Glomerular visceral epithelial cell (primary cell): ENCODE measurements at regions not wholly inside any gene's neighbourhood (a gene's known extent, or its start where the extent isn't known, plus 50 kb on each side); places are given as distances from the start of the nearest gene placed in this dataset.

Experiments used
- DNase-seq: peaks from one replicate; pipeline ENCODE4 v3.0.0-alpha.2; 2016; ENCODE audit errors: extremely low spot score

- no peak for DNase-seq
These were observed 70.4 kb upstream of the C15orf39 start for GRCh38 chr15:75131269-75131643.

- DNase-seq = no peak
These were observed 66.9 kb upstream of the C15orf39 start for GRCh38 chr15:75134748-75135147.

- no peak for DNase-seq
These were observed 65.6 kb upstream of the C15orf39 start for GRCh38 chr15:75136118-75136517.

- no peak for DNase-seq
These were observed 64.9 kb upstream of the C15orf39 start for GRCh38 chr15:75136758-75137157.

- peak; percentile 42 for DNase-seq
These were observed 63.4 kb upstream of the C15orf39 start for GRCh38 chr15:75138016-75138999.

GRCh38 chr15:75140080-75140879 is 61.4 kb upstream of the C15orf39 start:
- DNase-seq = no peak

- DNase-seq = no peak
These were observed 59.2 kb upstream of the C15orf39 start for GRCh38 chr15:75142499-75142898.

- no peak for DNase-seq
These were observed 57.8 kb upstream of the C15orf39 start for GRCh38 chr15:75143738-75144334.

- DNase-seq = peak; percentile 75
These were observed 56.4 kb upstream of the C15orf39 start for GRCh38 chr15:75145027-75145841.

- no peak for DNase-seq
These were observed 53.4 kb upstream of the C15orf39 start for GRCh38 chr15:75148280-75148679.

- DNase-seq = peak; percentile 37
These were observed 51.6 kb upstream of the C15orf39 start for GRCh38 chr15:75149867-75150709.

- no peak for DNase-seq
These were observed 50.2 kb upstream of the C15orf39 start for GRCh38 chr15:75151214-75152128.
